ENCODE measurements at regions not wholly inside any gene's neighbourhood (a gene's known extent, or its start where the extent isn't known, plus 50 kb on each side); places are given as distances from the start of the nearest gene placed in this dataset.

GRCh38 chrX:51798701-51799100, 55.5 kb downstream of the GSPT2 start:
- no peak overlapping the region for H3K4me3 Mint-ChIP-seq
- peaks cover 0 to 2% of the 10 kb centered on the region in 2 donors for H3K36me3 Mint-ChIP-seq
- no peak for DNase-seq
- no peak for ATAC-seq (replicated peaks)
- H3K27ac Mint-ChIP-seq = no peak overlapping the region
- H3K27me3 Mint-ChIP-seq = peaks cover 8% of the 10 kb centered on the region in 2 donors
- peaks cover 0 to 2% of the 10 kb centered on the region in 2 donors for H3K4me1 Mint-ChIP-seq
- H3K9me3 Mint-ChIP-seq = no peaks in the 10 kb centered on the region

DNA sequence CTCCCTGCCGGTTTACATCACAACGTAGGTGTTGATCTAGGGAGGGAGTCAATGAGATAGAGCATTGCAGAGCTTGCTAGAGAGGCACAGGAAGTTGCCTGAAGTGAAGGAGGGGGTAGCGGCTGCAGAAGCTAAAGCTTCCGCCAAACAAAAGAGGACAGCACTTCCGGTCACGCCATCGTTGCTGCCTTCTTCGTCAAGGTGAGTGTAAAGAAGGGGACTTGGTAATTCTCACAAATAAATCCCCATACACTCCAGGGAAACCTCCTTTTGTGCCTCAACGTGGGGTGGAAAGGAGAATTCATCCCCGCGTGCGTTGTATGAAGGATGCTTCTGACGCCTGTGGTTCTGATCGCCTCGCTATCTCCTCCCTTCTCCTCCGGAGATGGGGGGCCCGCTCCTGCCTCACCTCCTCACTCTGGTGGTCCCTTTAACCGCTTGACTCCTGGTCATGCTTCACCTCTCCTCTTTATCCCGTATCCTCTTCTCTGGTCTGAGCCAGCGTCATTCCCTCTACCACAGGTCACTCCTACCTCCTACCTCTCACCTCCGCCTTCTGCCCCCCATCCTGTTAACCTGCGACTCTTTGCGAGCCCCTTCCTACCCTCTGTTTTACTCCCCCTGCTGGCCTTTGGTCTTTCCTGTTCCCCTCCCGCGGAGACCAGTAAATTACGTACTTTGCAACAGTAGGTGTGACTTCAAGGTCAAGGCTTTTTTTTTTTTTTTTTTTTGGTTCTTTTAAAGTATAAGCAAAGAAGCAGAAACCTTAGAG, 59.9 kb downstream of the GSPT2 start:
- ATAC-seq (replicated peaks) (peak; percentile 93 to 95), DNase-seq (peak; percentile 49)
- Mint-ChIP-seq H3K27ac (peak overlapping the region; percentile 93), H3K36me3 (peaks cover 4 to 7% of the 10 kb centered on the region in 2 donors), H3K4me1 (no peaks in the 10 kb centered on the region), H3K4me3 (peak overlapping the region; percentile 90 to 93), H3K27me3 (peaks cover 0 to 4% of the 10 kb centered on the region in 2 donors), H3K9me3 (no peaks in the 10 kb centered on the region)

- Mint-ChIP-seq H3K27me3 (peaks cover 0 to 4% of the 10 kb centered on the region in 2 donors), H3K36me3 (peaks cover 4 to 7% of the 10 kb centered on the region in 2 donors), H3K4me1 (no peaks in the 10 kb centered on the region), H3K27ac (no peak overlapping the region), H3K4me3 (peak overlapping the region in 1 of 2 donors; percentile 93), H3K9me3 (no peaks in the 10 kb centered on the region)
- DNase-seq = no peak
- no peak for ATAC-seq (replicated peaks)
Measured at GRCh38 chrX:51803833-51804232, 60.6 kb downstream of the GSPT2 start.

GRCh38 chrX:51804741-51805140, 61.5 kb downstream of the GSPT2 start:
- Mint-ChIP-seq H3K4me3 (no peak overlapping the region), H3K27ac (no peak overlapping the region), H3K4me1 (no peaks in the 10 kb centered on the region), H3K36me3 (peaks cover 4 to 7% of the 10 kb centered on the region in 2 donors), H3K27me3 (peaks cover 0 to 4% of the 10 kb centered on the region in 2 donors), H3K9me3 (no peaks in the 10 kb centered on the region)
- ATAC-seq (replicated peaks) (no peak), DNase-seq (no peak)

GRCh38 chrX:51813886-51814460, 70.7 kb downstream of the GSPT2 start:
- peaks cover 2 to 8% of the 10 kb centered on the region in 2 donors for H3K4me1 Mint-ChIP-seq
- H3K9me3 Mint-ChIP-seq = no peaks in the 10 kb centered on the region
- ATAC-seq (replicated peaks) = no peak
- DNase-seq = no peak
- no peak overlapping the region for H3K27ac Mint-ChIP-seq
- H3K4me3 Mint-ChIP-seq = no peak overlapping the region
- peaks cover 25 to 27% of the 10 kb centered on the region in 2 donors for H3K36me3 Mint-ChIP-seq
- no peaks in the 10 kb centered on the region for H3K27me3 Mint-ChIP-seq

- DNase-seq = no peak
- H3K27me3 Mint-ChIP-seq = no peaks in the 10 kb centered on the region
- H3K27ac Mint-ChIP-seq = no peak overlapping the region
- peaks cover 12 to 51% of the 10 kb centered on the region in 2 donors for H3K4me1 Mint-ChIP-seq
- no peaks in the 10 kb centered on the region for H3K9me3 Mint-ChIP-seq
- peaks cover 3 to 6% of the 10 kb centered on the region in 2 donors for H3K36me3 Mint-ChIP-seq
- no peak overlapping the region for H3K4me3 Mint-ChIP-seq
- no peak for ATAC-seq (replicated peaks)
Measured at GRCh38 chrX:51824061-51824460, 69.4 kb upstream of the MAGED1 start.

DNA sequence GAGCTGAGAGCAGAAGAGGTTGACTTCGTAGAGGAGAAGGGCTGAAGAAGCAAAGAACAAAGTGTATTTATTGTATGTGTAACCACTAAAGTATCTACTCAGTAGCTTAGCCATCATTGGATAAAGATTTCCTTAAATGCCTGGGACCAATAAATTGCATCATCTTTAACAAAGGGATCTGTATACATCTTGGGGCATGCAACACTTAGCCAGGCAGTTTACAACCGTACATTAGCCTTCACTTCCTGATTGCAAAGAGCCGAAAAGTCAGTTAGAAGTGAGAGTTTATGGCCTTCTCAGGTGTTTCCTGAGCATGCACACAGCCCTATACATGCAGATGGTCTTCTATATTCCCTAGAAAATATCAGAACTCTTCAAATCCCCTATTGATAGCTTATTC, 68.0 kb upstream of the MAGED1 start:
- no peak overlapping the region for H3K27ac Mint-ChIP-seq
- no peaks in the 10 kb centered on the region for H3K27me3 Mint-ChIP-seq
- no peak for ATAC-seq (replicated peaks)
- DNase-seq = no peak
- H3K9me3 Mint-ChIP-seq = no peaks in the 10 kb centered on the region
- H3K4me3 Mint-ChIP-seq = no peak overlapping the region
- H3K4me1 Mint-ChIP-seq = peaks cover 12 to 51% of the 10 kb centered on the region in 2 donors
- peaks cover 4 to 8% of the 10 kb centered on the region in 2 donors for H3K36me3 Mint-ChIP-seq

GRCh38 chrX:51834076-51834475, 59.3 kb upstream of the MAGED1 start:
- no peak for ATAC-seq (replicated peaks)
- no peaks in the 10 kb centered on the region for H3K27me3 Mint-ChIP-seq
- no peak overlapping the region for H3K4me3 Mint-ChIP-seq
- H3K27ac Mint-ChIP-seq = no peak overlapping the region
- no peaks in the 10 kb centered on the region for H3K9me3 Mint-ChIP-seq
- peaks cover 8 to 14% of the 10 kb centered on the region in 2 donors for H3K36me3 Mint-ChIP-seq
- no peak for DNase-seq
- H3K4me1 Mint-ChIP-seq = peaks cover 0 to 6% of the 10 kb centered on the region in 2 donors

GRCh38 chrX:51836823-51837222, 56.6 kb upstream of the MAGED1 start:
- H3K27ac Mint-ChIP-seq = no peak overlapping the region
- H3K9me3 Mint-ChIP-seq = no peaks in the 10 kb centered on the region
- H3K4me3 Mint-ChIP-seq = no peak overlapping the region
- DNase-seq = no peak
- peaks cover 7 to 10% of the 10 kb centered on the region in 2 donors for H3K36me3 Mint-ChIP-seq
- ATAC-seq (replicated peaks) = no peak
- H3K4me1 Mint-ChIP-seq = peaks cover 0 to 6% of the 10 kb centered on the region in 2 donors
- no peaks in the 10 kb centered on the region for H3K27me3 Mint-ChIP-seq

- Mint-ChIP-seq H3K4me1 (peaks cover 0 to 3% of the 10 kb centered on the region in 2 donors), H3K27ac (no peak overlapping the region), H3K9me3 (no peaks in the 10 kb centered on the region), H3K4me3 (no peak overlapping the region), H3K27me3 (no peaks in the 10 kb centered on the region), H3K36me3 (peaks cover 5 to 7% of the 10 kb centered on the region in 2 donors)
- DNase-seq (no peak), ATAC-seq (replicated peaks) (no peak)
Measured at GRCh38 chrX:51837451-51837850, 56.0 kb upstream of the MAGED1 start.

- no peaks in the 10 kb centered on the region for H3K4me1 Mint-ChIP-seq
- H3K9me3 Mint-ChIP-seq = no peaks in the 10 kb centered on the region
- H3K27ac Mint-ChIP-seq = no peak overlapping the region
- no peak for ATAC-seq (replicated peaks)
- peaks cover 3 to 4% of the 10 kb centered on the region in 2 donors for H3K36me3 Mint-ChIP-seq
- no peak overlapping the region for H3K4me3 Mint-ChIP-seq
- H3K27me3 Mint-ChIP-seq = no peaks in the 10 kb centered on the region
- DNase-seq = no peak
Measured at GRCh38 chrX:51837921-51838320, 55.5 kb upstream of the MAGED1 start.
